T47D (cell line): ENCODE measurements at regions not wholly inside any gene's neighbourhood (a gene's known extent, or its start where the extent isn't known, plus 50 kb on each side); places are given as distances from the start of the nearest gene placed in this dataset.
"Not testable (repeated sequence)": the region's sequence is repeated elsewhere in the genome, so short reads cannot be mapped to it uniquely, and the experiment has no call there.

ENCODE experiments used
- DNase-seq, 2 experiments: peaks; one replicate each; pipeline versions ENCODE4 v3.0.0 to v3.0.0-alpha.2; 2011 to 2012; ENCODE audit warnings: low read depth in 1 of 2, low spot score in 1 of 2
- JUND ChIP-seq: IDR thresholded peaks from 2 replicates; pipeline ENCODE4 v1.6.1; 2012; ENCODE audit warnings: low read depth
- in situ Hi-C: cut with HindIII; loops from 2 replicates; pipeline ENCODE4 v1.10.0; 2016; ENCODE audit warnings: low sequenced_read_pairs, low pct_unique_long_range_greater_than_20kb

DNA sequence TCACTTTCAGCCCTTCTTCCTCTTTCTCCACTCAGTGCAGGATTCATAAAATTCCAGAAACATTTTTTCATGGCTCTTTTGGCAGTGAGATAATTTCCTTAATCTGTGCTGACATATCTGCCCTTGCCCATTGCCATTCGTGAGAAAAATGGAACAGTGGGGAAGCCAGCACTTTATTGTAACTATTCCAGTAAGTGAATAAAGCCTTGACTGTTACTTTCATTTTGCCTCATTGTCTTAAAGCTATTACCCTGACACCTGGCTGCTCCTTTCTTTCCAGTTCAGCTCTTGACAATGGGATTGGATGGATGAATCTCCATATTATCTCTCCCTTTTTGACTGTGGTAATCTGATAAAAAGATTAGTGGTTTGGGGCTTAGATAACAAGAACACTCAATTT lies 1068.1 kb upstream of the PCDH20 start:
- in situ Hi-C loops = no loop called here
- no peak for DNase-seq
- TF ChIP-seq JUND = no peak

DNA sequence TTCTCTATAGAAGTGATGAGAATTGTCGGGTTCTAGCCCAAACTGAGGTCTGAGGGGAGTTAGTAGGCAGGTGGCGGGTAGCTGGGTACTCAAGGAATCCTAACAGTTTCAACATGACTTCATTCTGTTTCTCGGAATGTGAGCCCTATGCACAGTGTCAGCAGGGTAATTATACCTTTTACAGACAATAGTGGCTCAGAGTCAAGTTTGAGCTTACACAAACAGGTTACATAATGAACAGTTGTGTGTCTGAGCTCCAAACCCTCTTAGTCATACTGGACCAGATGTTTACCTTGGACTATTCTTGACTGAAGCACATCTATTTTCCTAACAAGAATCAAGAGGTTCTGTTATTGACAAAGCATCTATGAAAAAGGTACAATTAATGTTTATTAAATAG lies 1066.7 kb upstream of the PCDH20 start:
- DNase-seq = peak in 1 of 2 experiments; percentile 1
- no peak for TF ChIP-seq JUND
- in situ Hi-C loops = no loop called here

GRCh38 chr13:62473944-62474237 lies 1058.2 kb upstream of the PCDH20 start:
- no peak for DNase-seq
- TF ChIP-seq JUND = no peak
- in situ Hi-C loops = no loop called here

DNA sequence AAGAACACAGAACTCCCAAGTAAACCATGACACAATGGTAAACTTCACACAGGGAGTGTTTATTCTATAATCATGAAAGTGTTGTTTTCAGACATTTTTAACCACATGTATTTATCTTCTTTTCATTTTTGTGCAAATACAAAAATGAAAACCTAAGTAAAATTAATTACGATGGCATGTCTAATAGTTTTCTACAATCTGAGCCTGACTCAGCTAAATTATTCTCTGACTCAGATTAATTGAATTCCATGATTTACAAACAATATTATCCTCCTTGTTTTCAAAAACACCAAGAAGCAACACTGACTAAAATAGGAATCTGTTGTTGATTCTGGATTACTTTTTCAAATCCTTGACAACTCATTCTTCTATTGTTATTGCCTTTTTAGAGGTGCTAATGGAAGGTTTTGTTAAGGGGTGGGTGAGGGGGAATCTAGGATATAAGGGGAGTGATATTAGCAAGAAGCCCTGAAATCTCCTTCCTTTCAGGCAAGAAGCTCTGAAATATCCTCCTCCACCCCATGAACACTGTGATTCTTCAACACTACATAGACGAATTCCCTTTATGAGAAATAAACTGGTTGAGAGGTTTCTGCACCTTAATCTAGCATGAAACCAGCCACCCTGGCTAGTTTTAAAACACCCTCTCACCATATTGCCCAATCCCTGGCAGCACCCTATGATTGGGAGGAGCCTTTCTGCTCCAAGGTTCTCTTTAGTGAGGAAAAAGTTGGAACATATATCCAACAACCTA lies 1057.7 kb upstream of the PCDH20 start:
- no peak for DNase-seq
- in situ Hi-C loops = no loop called here
- no peak for TF ChIP-seq JUND

DNA sequence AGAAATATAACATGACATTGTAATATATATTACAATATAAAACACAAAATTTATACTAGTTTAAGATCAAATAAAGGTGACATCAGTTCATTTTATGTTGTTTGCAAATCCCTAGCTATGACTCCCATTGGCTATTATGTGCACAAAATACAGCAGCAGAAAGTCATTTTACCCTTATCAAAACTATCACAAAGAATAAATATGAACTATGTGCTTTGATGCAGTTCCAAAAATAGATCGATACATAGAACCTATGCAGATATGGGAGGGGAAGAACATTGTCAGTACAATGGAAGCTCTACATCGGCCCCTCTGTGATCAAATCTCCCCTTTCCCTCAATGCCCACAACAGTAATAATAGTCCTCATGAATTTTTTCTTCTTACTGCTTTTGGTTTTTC lies 1038.1 kb upstream of the PCDH20 start:
- no peak for TF ChIP-seq JUND
- in situ Hi-C loops = no loop called here
- DNase-seq = no peak

GRCh38 chr13:62450759-62451158 lies 1035.1 kb upstream of the PCDH20 start:
- no peak for TF ChIP-seq JUND
- in situ Hi-C loops = no loop called here
- no peak for DNase-seq

- DNase-seq, in situ Hi-C loops: not testable (repeated sequence)
Observed at GRCh38 chr13:62447771-62448382, 1032.2 kb upstream of the PCDH20 start.

DNA sequence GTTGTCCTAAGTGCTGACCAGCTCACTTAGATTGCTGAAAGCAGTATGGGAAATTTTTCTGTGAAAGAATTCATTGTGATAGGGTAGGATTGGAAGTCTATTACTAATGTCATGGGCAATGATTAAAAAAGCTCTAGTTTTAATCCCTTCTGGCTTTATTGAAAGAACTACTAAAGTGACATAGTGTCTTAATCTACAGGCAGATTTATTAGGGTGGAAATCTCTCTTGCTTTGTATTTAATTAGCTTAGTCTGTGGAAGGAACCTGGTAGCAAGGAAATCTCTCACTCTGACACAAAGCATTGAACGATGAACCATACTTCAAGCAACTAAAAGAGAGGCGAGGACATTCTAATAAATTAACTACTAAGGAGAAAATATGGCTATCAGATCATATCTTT lies 1029.2 kb upstream of the PCDH20 start:
- in situ Hi-C loops = no loop called here
- no peak for TF ChIP-seq JUND
- no peak for DNase-seq

GRCh38 chr13:62434081-62434480 lies 1018.4 kb upstream of the PCDH20 start:
- in situ Hi-C loops = no loop called here
- DNase-seq = no peak
- no peak for TF ChIP-seq JUND

- in situ Hi-C loops = no loop called here
- DNase-seq = no peak
- no peak for TF ChIP-seq JUND
Observed at GRCh38 chr13:62433660-62434059, 1018.0 kb upstream of the PCDH20 start.

- in situ Hi-C loops = no loop called here
- DNase-seq = no peak
- no peak for TF ChIP-seq JUND
Observed at GRCh38 chr13:62432906-62433305, 1017.3 kb upstream of the PCDH20 start.

GRCh38 chr13:62432295-62432694 lies 1016.6 kb upstream of the PCDH20 start:
- DNase-seq = no peak
- in situ Hi-C loops = no loop called here
- TF ChIP-seq JUND = no peak

DNA sequence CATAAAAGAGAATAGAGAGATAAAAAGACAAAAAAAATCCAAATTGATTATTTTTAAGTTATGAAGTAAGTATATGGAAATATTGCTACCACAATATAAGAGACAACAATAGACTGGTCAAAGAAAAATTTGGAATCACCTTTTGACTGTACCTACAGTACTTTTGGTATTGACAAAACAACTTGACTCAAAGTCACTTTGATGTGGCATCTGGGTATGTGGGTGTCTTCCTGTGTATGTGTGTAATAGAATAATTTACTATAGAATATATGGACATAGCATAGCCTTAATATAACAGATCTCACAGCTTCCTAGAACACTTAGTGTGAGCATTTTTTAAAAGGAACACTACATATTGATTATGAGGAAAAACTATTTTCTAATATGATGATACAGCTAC lies 1016.2 kb upstream of the PCDH20 start:
- DNase-seq = no peak
- in situ Hi-C loops = no loop called here
- TF ChIP-seq JUND = no peak

- in situ Hi-C loops = no loop called here
- no peak for TF ChIP-seq JUND
- DNase-seq = no peak
Observed at GRCh38 chr13:62418872-62419271, 1003.2 kb upstream of the PCDH20 start.
